ENCODE measurements at regions not wholly inside any gene's neighbourhood (a gene's known extent, or its start where the extent isn't known, plus 50 kb on each side); places are given as distances from the start of the nearest gene placed in this dataset.

DNA sequence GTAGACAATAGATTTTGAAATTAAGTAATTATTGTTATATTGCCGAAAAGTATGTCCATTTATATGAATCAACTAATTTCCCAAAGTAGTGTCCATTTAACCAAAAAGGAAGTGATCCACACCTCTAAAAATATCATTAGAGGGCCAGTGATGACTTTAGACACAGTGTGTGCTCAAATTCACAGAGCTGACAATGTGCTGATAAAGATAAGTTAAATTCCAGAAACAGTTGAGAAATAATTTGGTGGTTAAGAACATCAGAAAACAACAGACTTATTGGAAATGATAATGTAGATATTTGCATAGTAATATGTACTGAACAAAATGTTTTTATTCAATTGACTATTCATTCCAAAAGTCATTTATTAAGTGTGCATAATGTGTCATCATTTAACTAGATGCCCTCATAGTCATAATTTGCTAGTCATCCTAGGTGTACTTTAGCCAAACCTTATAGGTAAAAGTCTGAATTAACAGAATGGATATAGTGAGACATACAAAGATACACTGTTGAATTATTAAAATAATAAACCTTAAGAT is 230.2 kb upstream of the ADAMTS9 start:
- Histone ChIP-seq H3K27ac (ENCODE audit: control insufficient read depth, insufficient read depth) (no peak overlapping the region), H3K4me1 (ENCODE audit: control insufficient read depth, insufficient read depth, low read length) (no peaks in the 10 kb centered on the region), H3K79me2 (ENCODE audit: control insufficient read depth, insufficient read depth, low read length) (no peaks in the 10 kb centered on the region), H3K36me3 (ENCODE audit: control insufficient read depth in 2 of 2, insufficient read depth in 2 of 2, low read length in 1 of 2) (no peaks in the 10 kb centered on the region), H2AFZ (ENCODE audit: control insufficient read depth, low read depth, low read length) (no peak overlapping the region), H3K9me3 (replicated peaks; ENCODE audit: control insufficient read depth, insufficient read depth, low read length) (no peaks in the 10 kb centered on the region), H3K4me2 (ENCODE audit: control insufficient read depth, insufficient read depth) (no peak overlapping the region), H4K20me1 (ENCODE audit: control insufficient read depth, insufficient read depth) (no peaks in the 10 kb centered on the region), H3K9ac (ENCODE audit: control insufficient read depth, insufficient read depth, low read length) (no peak overlapping the region), H3K4me3 (no peak overlapping the region), H3K27me3 (replicated peaks in 1 of 2; ENCODE audit: control insufficient read depth in 2 of 2, insufficient read depth in 2 of 2, low read length in 1 of 2) (no peaks in the 10 kb centered on the region)
- intact Hi-C loops (cut with micrococcal nuclease; ENCODE audit: unreplicated experiment), result no loop called here
- ChIA-PET SMC1A (ENCODE audit: uncharacterized antibody, unreplicated experiment) (no interaction called here), CTCF (no interaction called here), RAD21 (ENCODE audit: unreplicated experiment) (no interaction called here), POLR2A (no interaction called here)
- DNase-seq (ENCODE audit: low read depth, low spot score) (no peak), ATAC-seq (no peak), FAIRE-seq (no peak)
- 4% methylated on average over 1 of the region's 1 CpG for WGBS (ENCODE audit: insufficient coverage, insufficient replicate concordance, low lambda C conversion rate, missing lambda C conversion rate)
- in situ Hi-C loops (cut with MboI), result no loop called here
- no TSS peak for BruUV-seq (replicated peaks)
- TF ChIP-seq WRNIP1 (IDR thresholded peaks at IDR 0.05; ENCODE audit: borderline replicate concordance, low read depth, low read length) (no peak), NBN (IDR thresholded peaks at IDR 0.05) (no peak), SRF (IDR thresholded peaks at IDR 0.05; ENCODE audit: low read depth in 2 of 2, low read length in 2 of 2) (no peak), ZBED1 (IDR thresholded peaks at IDR 0.05; ENCODE audit: borderline replicate concordance) (no peak), NR2C2 (IDR thresholded peaks at IDR 0.05; ENCODE audit: borderline replicate concordance, control insufficient read depth, insufficient read length, low read depth) (no peak), PKNOX1 (IDR thresholded peaks at IDR 0.05) (no peak), FOXM1 (IDR thresholded peaks at IDR 0.05; ENCODE audit: low read depth, low read length) (no peak), POLR2AphosphoS5 (IDR thresholded peaks at IDR 0.05; ENCODE audit: low read length) (no peak), HSF1 (IDR thresholded peaks at IDR 0.05; ENCODE audit: low read depth, low read length) (no peak), USF2 (IDR thresholded peaks at IDR 0.05; ENCODE audit: borderline replicate concordance, low read depth, low read length) (no peak), RUNX3 (IDR thresholded peaks at IDR 0.05; ENCODE audit: low read length) (no peak)
- TF ChIP-seq, protein P1, sequence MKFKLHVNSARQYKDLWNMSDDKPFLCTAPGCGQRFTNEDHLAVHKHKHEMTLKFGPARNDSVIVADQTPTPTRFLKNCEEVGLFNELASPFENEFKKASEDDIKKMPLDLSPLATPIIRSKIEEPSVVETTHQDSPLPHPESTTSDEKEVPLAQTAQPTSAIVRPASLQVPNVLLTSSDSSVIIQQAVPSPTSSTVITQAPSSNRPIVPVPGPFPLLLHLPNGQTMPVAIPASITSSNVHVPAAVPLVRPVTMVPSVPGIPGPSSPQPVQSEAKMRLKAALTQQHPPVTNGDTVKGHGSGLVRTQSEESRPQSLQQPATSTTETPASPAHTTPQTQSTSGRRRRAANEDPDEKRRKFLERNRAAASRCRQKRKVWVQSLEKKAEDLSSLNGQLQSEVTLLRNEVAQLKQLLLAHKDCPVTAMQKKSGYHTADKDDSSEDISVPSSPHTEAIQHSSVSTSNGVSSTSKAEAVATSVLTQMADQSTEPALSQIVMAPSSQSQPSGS (IDR thresholded peaks at IDR 0.05; ENCODE audit: low read length), result no peak
- TF ChIP-seq, protein P2, sequence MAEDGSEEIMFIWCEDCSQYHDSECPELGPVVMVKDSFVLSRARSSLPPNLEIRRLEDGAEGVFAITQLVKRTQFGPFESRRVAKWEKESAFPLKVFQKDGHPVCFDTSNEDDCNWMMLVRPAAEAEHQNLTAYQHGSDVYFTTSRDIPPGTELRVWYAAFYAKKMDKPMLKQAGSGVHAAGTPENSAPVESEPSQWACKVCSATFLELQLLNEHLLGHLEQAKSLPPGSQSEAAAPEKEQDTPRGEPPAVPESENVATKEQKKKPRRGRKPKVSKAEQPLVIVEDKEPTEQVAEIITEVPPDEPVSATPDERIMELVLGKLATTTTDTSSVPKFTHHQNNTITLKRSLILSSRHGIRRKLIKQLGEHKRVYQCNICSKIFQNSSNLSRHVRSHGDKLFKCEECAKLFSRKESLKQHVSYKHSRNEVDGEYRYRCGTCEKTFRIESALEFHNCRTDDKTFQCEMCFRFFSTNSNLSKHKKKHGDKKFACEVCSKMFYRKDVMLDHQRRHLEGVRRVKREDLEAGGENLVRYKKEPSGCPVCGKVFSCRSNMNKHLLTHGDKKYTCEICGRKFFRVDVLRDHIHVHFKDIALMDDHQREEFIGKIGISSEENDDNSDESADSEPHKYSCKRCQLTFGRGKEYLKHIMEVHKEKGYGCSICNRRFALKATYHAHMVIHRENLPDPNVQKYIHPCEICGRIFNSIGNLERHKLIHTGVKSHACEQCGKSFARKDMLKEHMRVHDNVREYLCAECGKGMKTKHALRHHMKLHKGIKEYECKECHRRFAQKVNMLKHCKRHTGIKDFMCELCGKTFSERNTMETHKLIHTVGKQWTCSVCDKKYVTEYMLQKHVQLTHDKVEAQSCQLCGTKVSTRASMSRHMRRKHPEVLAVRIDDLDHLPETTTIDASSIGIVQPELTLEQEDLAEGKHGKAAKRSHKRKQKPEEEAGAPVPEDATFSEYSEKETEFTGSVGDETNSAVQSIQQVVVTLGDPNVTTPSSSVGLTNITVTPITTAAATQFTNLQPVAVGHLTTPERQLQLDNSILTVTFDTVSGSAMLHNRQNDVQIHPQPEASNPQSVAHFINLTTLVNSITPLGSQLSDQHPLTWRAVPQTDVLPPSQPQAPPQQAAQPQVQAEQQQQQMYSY (CRISPR knock-in tag; IDR thresholded peaks at IDR 0.05), result no peak
- TF ChIP-seq, protein P3, sequence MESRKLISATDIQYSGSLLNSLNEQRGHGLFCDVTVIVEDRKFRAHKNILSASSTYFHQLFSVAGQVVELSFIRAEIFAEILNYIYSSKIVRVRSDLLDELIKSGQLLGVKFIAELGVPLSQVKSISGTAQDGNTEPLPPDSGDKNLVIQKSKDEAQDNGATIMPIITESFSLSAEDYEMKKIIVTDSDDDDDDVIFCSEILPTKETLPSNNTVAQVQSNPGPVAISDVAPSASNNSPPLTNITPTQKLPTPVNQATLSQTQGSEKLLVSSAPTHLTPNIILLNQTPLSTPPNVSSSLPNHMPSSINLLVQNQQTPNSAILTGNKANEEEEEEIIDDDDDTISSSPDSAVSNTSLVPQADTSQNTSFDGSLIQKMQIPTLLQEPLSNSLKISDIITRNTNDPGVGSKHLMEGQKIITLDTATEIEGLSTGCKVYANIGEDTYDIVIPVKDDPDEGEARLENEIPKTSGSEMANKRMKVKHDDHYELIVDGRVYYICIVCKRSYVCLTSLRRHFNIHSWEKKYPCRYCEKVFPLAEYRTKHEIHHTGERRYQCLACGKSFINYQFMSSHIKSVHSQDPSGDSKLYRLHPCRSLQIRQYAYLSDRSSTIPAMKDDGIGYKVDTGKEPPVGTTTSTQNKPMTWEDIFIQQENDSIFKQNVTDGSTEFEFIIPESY (IDR thresholded peaks at IDR 0.05), result no peak

Measured in GM12878 (cell line).